Stimulated activated CD4-positive, alpha-beta T cell treated with anti-CD3 and anti-CD28 coated beads, TNF-alpha, amount 100 ng/mL, for 24 hours (primary cell): ENCODE measurements at regions not wholly inside any gene's neighbourhood (a gene's known extent, or its start where the extent isn't known, plus 50 kb on each side); places are given as distances from the start of the nearest gene placed in this dataset.

Source experiments
- DNase-seq, 3 experiments: peaks; one replicate each; pipeline ENCODE4 v3.0.0-alpha.2; 2020; ENCODE audit warnings: low read depth in 3 of 3

- no peak for DNase-seq
These were observed 1183.3 kb downstream of the DTWD2 start for GRCh38 chr5:117805058-117805457.

DNA sequence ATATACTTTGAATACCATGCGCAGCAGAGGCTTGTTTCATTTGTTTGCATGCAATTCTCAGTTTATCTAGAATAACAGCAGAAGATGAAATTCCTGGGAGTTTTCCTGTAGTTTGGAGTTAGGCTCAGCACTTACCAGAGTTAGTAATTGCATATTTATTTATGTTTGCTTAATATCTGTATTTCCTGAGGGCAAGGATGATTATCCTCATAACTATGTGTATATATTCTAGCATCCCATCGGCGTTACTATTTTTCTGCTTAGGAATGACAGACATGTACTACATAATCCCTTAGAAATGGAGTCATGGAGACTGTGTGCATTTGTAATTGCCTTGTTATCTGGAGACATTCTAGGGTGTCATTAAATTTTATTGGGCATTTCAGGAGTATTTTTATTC lies 1184.8 kb downstream of the DTWD2 start:
- DNase-seq: no peak

DNA sequence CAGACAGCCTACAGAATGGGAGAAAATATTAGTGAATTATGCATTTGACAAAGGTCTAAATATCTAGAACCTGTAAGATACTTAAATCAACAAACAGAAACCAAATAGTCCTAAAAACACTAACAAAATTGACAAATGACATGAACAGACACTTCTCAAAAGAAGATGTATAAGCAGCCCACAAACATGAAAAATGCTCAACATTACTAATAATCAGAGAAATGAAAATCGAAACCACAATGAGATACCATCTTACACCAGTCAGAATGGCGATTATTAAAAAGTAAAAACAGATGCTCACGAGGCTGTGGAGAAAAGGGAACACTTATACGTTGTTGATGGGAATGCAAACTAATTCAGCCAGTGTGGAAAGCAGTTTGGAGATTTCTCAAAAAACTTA lies 1186.8 kb downstream of the DTWD2 start:
- no peak for DNase-seq

GRCh38 chr5:117800261-117800660 lies 1188.1 kb downstream of the DTWD2 start:
- DNase-seq: no peak

DNA sequence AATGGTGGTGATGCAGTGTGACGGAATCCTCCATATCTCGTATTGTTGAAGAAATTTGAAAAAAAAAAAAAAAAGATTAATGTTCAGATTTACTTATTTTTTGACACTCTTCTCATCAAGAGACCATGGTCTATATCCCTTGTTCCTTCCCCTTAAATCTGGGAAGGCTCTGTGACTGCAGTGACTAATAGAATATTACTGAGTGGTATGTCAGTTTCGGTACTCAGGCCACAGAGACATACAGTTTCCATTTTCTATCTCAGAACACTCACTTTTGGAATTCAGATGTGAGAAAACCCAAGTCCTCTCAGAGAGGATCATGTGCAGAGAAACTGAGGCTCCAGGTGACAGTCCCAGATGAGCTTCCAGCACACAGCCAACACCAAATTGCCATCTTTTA lies 1193.5 kb downstream of the DTWD2 start:
- DNase-seq: no peak

GRCh38 chr5:117793963-117794362 lies 1194.4 kb downstream of the DTWD2 start:
- DNase-seq: no peak

DNA sequence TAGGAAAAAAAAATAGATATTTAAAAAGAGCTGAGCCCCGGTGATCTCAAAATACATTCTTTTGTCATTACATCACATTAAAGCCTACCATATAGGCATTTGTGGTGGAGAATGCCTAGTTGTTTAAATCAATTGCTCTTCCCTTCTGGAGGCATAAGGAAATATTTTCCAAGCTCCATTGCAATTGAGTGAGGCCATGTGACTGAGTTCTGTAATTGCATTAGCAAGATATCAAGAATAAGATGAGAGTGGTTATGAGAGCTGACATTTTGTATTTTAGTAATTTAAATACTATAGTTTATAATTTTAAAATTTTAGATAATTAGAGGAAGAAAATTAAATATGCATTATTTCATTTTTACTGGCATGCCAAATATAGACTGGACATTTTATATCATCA lies 1195.9 kb downstream of the DTWD2 start:
- DNase-seq: no peak

- no peak for DNase-seq
These were observed 1199.8 kb downstream of the DTWD2 start for GRCh38 chr5:117788596-117788995.

GRCh38 chr5:117779171-117779570 lies 1204.5 kb upstream of the SEMA6A start:
- no peak for DNase-seq

GRCh38 chr5:117776977-117777376 lies 1202.4 kb upstream of the SEMA6A start:
- DNase-seq: no peak

DNA sequence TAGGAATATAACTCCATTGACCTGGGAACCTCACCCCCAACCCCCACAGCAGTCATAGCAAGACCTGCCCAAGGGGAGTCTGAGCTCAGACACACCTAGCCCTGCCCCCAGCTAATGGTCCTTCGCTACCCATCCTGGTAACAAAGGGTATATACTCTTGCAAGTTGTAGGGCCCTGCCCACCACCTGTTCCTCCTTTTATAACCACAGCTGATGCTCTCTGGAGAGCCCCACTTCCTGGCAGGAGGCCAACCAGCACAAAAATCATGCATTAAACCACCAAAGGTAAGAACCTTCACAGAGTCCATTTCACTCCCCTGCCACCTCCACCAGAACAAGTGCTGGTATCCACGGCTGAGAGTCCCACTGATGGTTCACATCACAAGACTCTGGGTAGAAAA lies 1195.3 kb upstream of the SEMA6A start:
- DNase-seq: no peak

- no peak for DNase-seq
These were observed 1188.6 kb upstream of the SEMA6A start for GRCh38 chr5:117763271-117763670.

DNA sequence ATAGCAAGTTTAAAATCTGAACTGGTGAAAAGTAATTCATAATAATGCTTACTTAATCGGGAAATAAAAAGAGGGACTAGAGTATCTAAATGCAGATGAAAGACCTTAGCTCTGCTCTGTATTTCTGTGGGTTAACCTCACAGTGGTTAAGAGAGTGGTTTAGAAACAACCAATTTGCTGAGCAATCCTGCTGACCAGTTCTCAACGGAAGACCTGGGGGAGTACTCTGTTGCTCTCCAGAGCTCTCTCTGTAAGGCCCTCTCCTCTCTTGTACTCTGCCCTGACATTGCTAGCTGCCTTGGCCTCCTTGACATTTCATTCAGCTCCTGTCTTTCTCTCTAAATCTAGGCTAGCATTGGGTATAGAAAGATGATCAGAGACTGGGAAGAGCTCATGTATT lies 1186.6 kb upstream of the SEMA6A start:
- DNase-seq: no peak

DNA sequence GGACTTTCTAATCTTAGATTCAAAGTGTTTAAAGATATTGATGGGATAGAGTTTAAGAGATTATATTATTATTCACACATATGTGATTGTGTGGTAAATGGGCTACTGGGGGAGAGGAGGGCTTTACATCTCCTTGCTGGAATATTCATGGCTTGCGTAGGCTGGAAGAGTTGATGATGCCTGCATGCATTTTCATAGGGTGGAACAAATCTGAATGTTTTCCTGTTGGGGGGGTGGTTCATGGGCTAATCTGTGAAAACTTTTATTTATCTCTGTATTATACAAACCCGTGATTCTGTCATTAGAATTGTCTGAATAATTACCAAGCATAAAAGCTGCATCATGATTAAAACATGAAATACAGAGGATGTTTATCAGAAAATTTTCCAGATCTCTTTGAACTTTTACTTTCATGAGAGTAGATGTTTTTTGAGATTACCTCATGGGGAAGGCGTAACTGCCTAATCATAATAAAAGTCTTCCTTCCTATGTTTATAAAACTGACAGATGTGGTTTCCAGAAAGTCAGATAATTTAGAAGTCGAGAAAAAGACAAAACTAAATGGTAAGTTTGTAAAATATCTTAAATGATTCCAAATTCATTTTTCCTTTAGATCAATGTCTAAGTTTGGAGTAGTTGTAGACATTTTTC lies 1185.4 kb upstream of the SEMA6A start:
- no peak for DNase-seq

GRCh38 chr5:117752403-117752802 lies 1177.8 kb upstream of the SEMA6A start:
- no peak for DNase-seq

GRCh38 chr5:117748336-117748735 lies 1173.7 kb upstream of the SEMA6A start:
- DNase-seq: no peak

DNA sequence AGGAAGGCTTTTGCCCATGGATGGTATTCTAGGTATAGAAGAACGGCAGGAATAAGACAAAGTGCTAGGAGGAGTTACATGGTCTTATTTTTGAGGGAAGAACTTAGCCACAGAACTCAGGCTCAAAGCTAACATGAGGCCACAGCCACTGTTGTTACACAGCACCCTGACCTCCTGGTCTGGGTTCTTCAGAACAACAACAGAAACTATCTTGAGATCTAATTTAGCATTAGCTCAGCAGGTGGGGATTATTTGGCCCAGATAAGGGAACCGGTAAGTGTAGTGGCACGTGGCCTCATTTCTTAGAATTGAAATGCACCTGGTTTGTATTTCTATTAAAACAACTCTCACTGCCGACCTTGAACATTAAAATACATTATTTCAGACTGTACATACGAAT lies 1168.7 kb upstream of the SEMA6A start:
- DNase-seq: no peak

DNA sequence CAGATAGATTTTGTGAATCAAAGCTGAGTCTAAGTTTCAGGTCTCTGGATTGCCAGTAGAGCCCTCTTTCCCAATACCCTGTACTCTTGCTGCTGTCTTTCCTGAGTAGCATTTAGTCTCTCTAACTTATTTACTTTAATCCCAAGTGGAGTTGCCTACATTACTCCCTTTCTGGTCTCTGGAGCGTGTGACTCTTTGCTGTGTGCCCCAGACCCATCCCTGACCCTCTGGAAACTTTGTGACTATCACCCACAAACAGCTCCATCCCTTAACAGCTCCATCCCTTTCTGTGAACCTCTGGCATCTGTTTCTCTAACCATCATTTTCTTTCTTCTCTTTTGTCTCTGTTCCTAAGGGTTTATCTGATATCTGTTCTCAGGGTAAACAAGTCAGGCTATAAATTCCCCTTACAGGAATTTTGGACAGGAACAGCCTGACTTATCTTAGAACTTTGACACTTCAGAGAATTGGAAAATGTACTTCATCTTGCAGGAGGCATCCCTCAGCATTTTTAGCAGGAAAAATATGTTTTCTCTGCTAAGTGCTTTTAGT lies 1167.1 kb upstream of the SEMA6A start:
- no peak for DNase-seq

DNA sequence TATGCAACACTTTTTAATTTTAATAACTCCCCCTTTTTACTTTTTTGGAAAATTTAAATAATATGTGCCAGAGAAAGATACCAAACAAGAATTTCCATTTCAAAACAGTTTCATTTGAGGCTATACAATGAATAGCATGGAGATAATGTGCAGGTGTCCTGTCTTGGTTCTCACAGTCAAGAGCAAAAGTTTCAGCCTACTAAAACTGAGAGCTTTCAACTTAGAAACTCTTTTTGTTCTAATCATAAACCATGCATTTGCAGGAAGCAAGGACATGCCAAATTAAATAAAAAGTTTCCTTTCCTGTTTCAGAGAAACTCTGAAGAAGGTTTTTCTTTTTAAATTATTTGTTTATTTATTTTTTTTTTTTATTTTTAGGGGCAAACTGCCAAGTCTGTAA lies 1165.6 kb upstream of the SEMA6A start:
- no peak for DNase-seq

- no peak for DNase-seq
These were observed 1163.9 kb upstream of the SEMA6A start for GRCh38 chr5:117738571-117738970.

- no peak for DNase-seq
These were observed 1162.1 kb upstream of the SEMA6A start for GRCh38 chr5:117736698-117737097.

- DNase-seq: no peak
These were observed 1159.4 kb upstream of the SEMA6A start for GRCh38 chr5:117734056-117734455.

GRCh38 chr5:117733051-117733450 lies 1158.4 kb upstream of the SEMA6A start:
- no peak for DNase-seq

- no peak for DNase-seq
These were observed 1157.6 kb upstream of the SEMA6A start for GRCh38 chr5:117732264-117732663.
